ENCODE measurements at regions not wholly inside any gene's neighbourhood (a gene's known extent, or its start where the extent isn't known, plus 50 kb on each side); places are given as distances from the start of the nearest gene placed in this dataset.

- Histone ChIP-seq H3K9ac (ENCODE audit: low read depth, low read length) (no peak overlapping the region), H3K27me3 (ENCODE audit: control insufficient read depth, insufficient read depth, low read length) (no peaks in the 10 kb centered on the region), H3K9me3 (ENCODE audit: control insufficient read depth, insufficient read depth, low read length) (no peaks in the 10 kb centered on the region), H3K36me3 (ENCODE audit: control insufficient read depth, insufficient read depth, low read length) (no peaks in the 10 kb centered on the region), H3K27ac (ENCODE audit: low read depth, low read length) (no peak overlapping the region), H3K4me3 (ENCODE audit: low read depth, low read length) (no peak overlapping the region), H3K4me1 (ENCODE audit: control insufficient read depth, insufficient read depth, low read length) (no peaks in the 10 kb centered on the region; the same call in 1 of the 2 replicates)
Measured at GRCh38 chr3:13245615-13245978, 172.4 kb upstream of the IQSEC1 start.

GRCh38 chr3:13243586-13243985 lies 170.4 kb upstream of the IQSEC1 start:
- Histone ChIP-seq H3K27me3 (ENCODE audit: control insufficient read depth, insufficient read depth, low read length) (no peaks in the 10 kb centered on the region), H3K27ac (ENCODE audit: low read depth, low read length) (no peak overlapping the region), H3K36me3 (ENCODE audit: control insufficient read depth, insufficient read depth, low read length) (no peaks in the 10 kb centered on the region), H3K9ac (ENCODE audit: low read depth, low read length) (no peak overlapping the region), H3K4me3 (ENCODE audit: low read depth, low read length) (no peak overlapping the region), H3K4me1 (ENCODE audit: control insufficient read depth, insufficient read depth, low read length) (no peaks in the 10 kb centered on the region; the same call in 1 of the 2 replicates), H3K9me3 (ENCODE audit: control insufficient read depth, insufficient read depth, low read length) (no peaks in the 10 kb centered on the region)

- Histone ChIP-seq H3K9ac (ENCODE audit: low read depth, low read length) (no peak overlapping the region), H3K9me3 (ENCODE audit: control insufficient read depth, insufficient read depth, low read length) (no peaks in the 10 kb centered on the region), H3K27ac (ENCODE audit: low read depth, low read length) (no peak overlapping the region), H3K27me3 (ENCODE audit: control insufficient read depth, insufficient read depth, low read length) (no peaks in the 10 kb centered on the region), H3K4me1 (ENCODE audit: control insufficient read depth, insufficient read depth, low read length) (no peaks in the 10 kb centered on the region; the same call in 1 of the 2 replicates), H3K36me3 (ENCODE audit: control insufficient read depth, insufficient read depth, low read length) (no peaks in the 10 kb centered on the region), H3K4me3 (ENCODE audit: low read depth, low read length) (no peak overlapping the region)
Measured at GRCh38 chr3:13242364-13242737, 169.1 kb upstream of the IQSEC1 start.

DNA sequence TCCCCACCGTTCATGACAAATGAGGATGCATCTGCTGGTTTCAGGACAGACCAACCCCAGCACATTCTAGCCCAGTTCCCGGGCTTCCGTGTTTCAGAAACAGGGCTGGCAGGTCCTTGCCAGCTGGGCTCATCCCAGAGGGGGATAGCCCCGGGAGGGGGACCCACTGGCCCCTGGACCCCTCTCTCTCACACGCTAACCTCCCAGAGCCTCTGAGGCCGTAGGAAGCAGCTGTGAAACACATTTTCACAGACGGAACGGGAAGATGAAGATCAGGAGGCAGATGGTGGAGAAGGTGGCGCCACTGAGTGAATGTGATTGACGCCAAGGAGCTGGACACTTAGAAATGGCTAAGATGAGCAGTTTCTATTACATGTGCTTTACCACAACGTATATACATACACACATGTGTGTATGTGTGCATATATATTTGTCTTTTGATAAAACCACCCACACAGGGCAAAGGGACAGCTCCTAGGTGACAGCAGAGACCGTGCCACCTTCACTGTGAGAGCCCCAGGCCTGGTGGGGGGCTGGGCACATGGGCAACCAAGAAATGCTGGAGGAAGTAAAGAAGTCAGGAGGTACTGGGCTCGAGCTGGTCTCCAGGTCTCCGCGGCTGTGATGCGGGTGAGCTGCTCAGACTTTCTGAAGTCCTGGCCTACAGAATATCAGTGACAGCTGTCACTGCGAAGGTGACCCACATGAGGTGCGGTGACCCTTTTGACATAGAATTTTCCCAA lies 168.6 kb upstream of the IQSEC1 start:
- no peaks in the 10 kb centered on the region; the same call in 1 of the 2 replicates for H3K4me1 ChIP-seq (ENCODE audit: control insufficient read depth, insufficient read depth, low read length)
- H3K4me3 ChIP-seq (ENCODE audit: low read depth, low read length) = no peak overlapping the region
- H3K27ac ChIP-seq (ENCODE audit: low read depth, low read length) = no peak overlapping the region

GRCh38 chr3:13240928-13241618 lies 167.8 kb upstream of the IQSEC1 start:
- Histone ChIP-seq H3K27ac (ENCODE audit: low read depth, low read length) (no peak overlapping the region), H3K36me3 (ENCODE audit: control insufficient read depth, insufficient read depth, low read length) (no peaks in the 10 kb centered on the region), H3K4me1 (ENCODE audit: control insufficient read depth, insufficient read depth, low read length) (no peaks in the 10 kb centered on the region; the same call in 1 of the 2 replicates), H3K9ac (ENCODE audit: low read depth, low read length) (no peak overlapping the region), H3K4me3 (ENCODE audit: low read depth, low read length) (no peak overlapping the region), H3K27me3 (ENCODE audit: control insufficient read depth, insufficient read depth, low read length) (no peaks in the 10 kb centered on the region), H3K9me3 (ENCODE audit: control insufficient read depth, insufficient read depth, low read length) (no peaks in the 10 kb centered on the region)

More for the DNA sequence above, 168.6 kb upstream of the IQSEC1 start:
- Histone ChIP-seq H3K27me3 (ENCODE audit: control insufficient read depth, insufficient read depth, low read length) (no peaks in the 10 kb centered on the region), H3K9ac (ENCODE audit: low read depth, low read length) (no peak overlapping the region), H3K36me3 (ENCODE audit: control insufficient read depth, insufficient read depth, low read length) (no peaks in the 10 kb centered on the region), H3K9me3 (ENCODE audit: control insufficient read depth, insufficient read depth, low read length) (no peaks in the 10 kb centered on the region)

DNA sequence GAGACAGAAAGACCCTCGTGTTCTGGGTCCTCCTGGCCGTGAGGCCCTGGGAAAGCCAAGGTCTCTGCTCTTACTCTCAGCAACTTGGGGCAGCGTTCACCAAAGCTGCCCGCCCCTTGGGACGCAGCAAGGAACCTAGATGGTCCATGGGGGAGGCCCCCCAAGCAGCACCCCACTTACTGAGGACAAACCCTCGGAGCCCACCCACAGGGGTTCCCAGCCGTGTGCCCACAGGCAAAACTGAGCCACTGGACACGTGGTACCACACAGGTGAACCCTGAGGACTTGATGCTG lies 166.2 kb upstream of the IQSEC1 start:
- Histone ChIP-seq H3K9ac (ENCODE audit: low read depth, low read length) (no peak overlapping the region), H3K4me3 (ENCODE audit: low read depth, low read length) (no peak overlapping the region), H3K4me1 (ENCODE audit: control insufficient read depth, insufficient read depth, low read length) (no peaks in the 10 kb centered on the region; the same call in 1 of the 2 replicates), H3K9me3 (ENCODE audit: control insufficient read depth, insufficient read depth, low read length) (no peaks in the 10 kb centered on the region), H3K36me3 (ENCODE audit: control insufficient read depth, insufficient read depth, low read length) (no peaks in the 10 kb centered on the region), H3K27ac (ENCODE audit: low read depth, low read length) (no peak overlapping the region), H3K27me3 (ENCODE audit: control insufficient read depth, insufficient read depth, low read length) (no peaks in the 10 kb centered on the region)

DNA sequence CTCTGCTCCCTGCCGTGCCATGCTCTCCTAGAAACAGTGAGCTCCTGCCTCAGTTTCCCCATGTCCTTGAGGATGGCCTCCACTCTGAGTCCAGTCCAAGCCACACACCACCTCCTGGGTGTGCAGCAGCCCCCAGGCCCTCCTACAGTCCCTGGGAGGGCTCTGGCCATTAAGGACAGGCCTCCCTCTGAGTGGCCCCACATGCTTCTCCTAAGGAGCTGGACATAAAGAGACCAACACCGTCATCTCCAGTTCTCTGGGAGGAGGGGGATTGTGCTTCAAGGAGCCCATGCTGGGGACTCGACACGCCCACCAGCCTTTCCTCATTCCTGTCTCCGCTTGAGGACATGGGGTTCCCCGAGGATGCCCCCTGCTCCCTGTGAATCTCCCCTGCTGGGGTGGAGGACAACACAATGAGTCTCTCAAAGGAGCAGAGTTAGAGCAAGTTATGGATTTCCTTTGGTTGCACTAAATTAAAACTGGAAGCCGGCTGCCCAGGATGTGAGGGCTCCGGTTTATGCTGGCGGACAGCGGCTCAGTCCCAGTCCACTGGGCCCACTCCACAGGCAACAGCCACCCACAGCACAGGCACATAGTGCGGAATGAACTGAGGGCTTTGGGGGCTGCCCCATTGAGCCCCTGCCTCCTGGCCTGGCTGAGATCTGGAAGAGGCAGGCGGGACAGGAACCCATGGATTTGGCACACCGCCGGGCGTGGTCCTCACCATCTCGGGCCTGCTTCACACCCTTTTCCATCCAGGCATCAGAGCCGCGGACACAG lies 165.6 kb upstream of the IQSEC1 start:
- no peak overlapping the region for H3K27ac ChIP-seq (ENCODE audit: low read depth, low read length)
- no peaks in the 10 kb centered on the region for H3K36me3 ChIP-seq (ENCODE audit: control insufficient read depth, insufficient read depth, low read length)
- no peak overlapping the region for H3K9ac ChIP-seq (ENCODE audit: low read depth, low read length)
- no peaks in the 10 kb centered on the region for H3K9me3 ChIP-seq (ENCODE audit: control insufficient read depth, insufficient read depth, low read length)
- no peak overlapping the region for H3K4me3 ChIP-seq (ENCODE audit: low read depth, low read length)
- no peaks in the 10 kb centered on the region; the same call in 1 of the 2 replicates for H3K4me1 ChIP-seq (ENCODE audit: control insufficient read depth, insufficient read depth, low read length)
- no peaks in the 10 kb centered on the region for H3K27me3 ChIP-seq (ENCODE audit: control insufficient read depth, insufficient read depth, low read length)

- Histone ChIP-seq H3K27me3 (ENCODE audit: control insufficient read depth, insufficient read depth, low read length) (no peaks in the 10 kb centered on the region), H3K27ac (ENCODE audit: low read depth, low read length) (no peak overlapping the region), H3K4me3 (ENCODE audit: low read depth, low read length) (no peak overlapping the region), H3K36me3 (ENCODE audit: control insufficient read depth, insufficient read depth, low read length) (no peaks in the 10 kb centered on the region), H3K4me1 (ENCODE audit: control insufficient read depth, insufficient read depth, low read length) (no peaks in the 10 kb centered on the region; the same call in 1 of the 2 replicates), H3K9ac (ENCODE audit: low read depth, low read length) (no peak overlapping the region), H3K9me3 (ENCODE audit: control insufficient read depth, insufficient read depth, low read length) (no peaks in the 10 kb centered on the region)
Measured at GRCh38 chr3:13237776-13238490, 164.7 kb upstream of the IQSEC1 start.

GRCh38 chr3:13236557-13237173 lies 163.4 kb upstream of the IQSEC1 start:
- Histone ChIP-seq H3K27me3 (ENCODE audit: control insufficient read depth, insufficient read depth, low read length) (no peaks in the 10 kb centered on the region), H3K4me1 (ENCODE audit: control insufficient read depth, insufficient read depth, low read length) (no peaks in the 10 kb centered on the region; the same call in 1 of the 2 replicates), H3K36me3 (ENCODE audit: control insufficient read depth, insufficient read depth, low read length) (no peaks in the 10 kb centered on the region), H3K4me3 (ENCODE audit: low read depth, low read length) (no peak overlapping the region), H3K9me3 (ENCODE audit: control insufficient read depth, insufficient read depth, low read length) (no peaks in the 10 kb centered on the region), H3K27ac (ENCODE audit: low read depth, low read length) (no peak overlapping the region), H3K9ac (ENCODE audit: low read depth, low read length) (no peak overlapping the region)

- H3K4me3 ChIP-seq (ENCODE audit: low read depth, low read length) = no peak overlapping the region
- H3K9ac ChIP-seq (ENCODE audit: low read depth, low read length) = no peak overlapping the region
- H3K27me3 ChIP-seq (ENCODE audit: control insufficient read depth, insufficient read depth, low read length) = no peaks in the 10 kb centered on the region
- H3K27ac ChIP-seq (ENCODE audit: low read depth, low read length) = no peak overlapping the region
- H3K36me3 ChIP-seq (ENCODE audit: control insufficient read depth, insufficient read depth, low read length) = no peaks in the 10 kb centered on the region
- H3K4me1 ChIP-seq (ENCODE audit: control insufficient read depth, insufficient read depth, low read length) = no peaks in the 10 kb centered on the region; the same call in 1 of the 2 replicates
- H3K9me3 ChIP-seq (ENCODE audit: control insufficient read depth, insufficient read depth, low read length) = no peaks in the 10 kb centered on the region
Measured at GRCh38 chr3:13235897-13236296, 162.7 kb upstream of the IQSEC1 start.

Measured in HUES48 (cell line).